ENCODE measurements at regions not wholly inside any gene's neighbourhood (a gene's known extent, or its start where the extent isn't known, plus 50 kb on each side); places are given as distances from the start of the nearest gene placed in this dataset.

GRCh38 chr12:39036105-39036504, 130.7 kb upstream of the CPNE8 start:
- TF ChIP-seq EP300 (IDR thresholded peaks at IDR 0.05; ENCODE audit: borderline replicate concordance) (no peak), FOXM1 (IDR thresholded peaks at IDR 0.05; ENCODE audit: borderline replicate concordance, low read depth) (no peak)
- TF ChIP-seq, protein P1, sequence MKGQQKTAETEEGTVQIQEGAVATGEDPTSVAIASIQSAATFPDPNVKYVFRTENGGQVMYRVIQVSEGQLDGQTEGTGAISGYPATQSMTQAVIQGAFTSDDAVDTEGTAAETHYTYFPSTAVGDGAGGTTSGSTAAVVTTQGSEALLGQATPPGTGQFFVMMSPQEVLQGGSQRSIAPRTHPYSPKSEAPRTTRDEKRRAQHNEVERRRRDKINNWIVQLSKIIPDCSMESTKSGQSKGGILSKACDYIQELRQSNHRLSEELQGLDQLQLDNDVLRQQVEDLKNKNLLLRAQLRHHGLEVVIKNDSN (IDR thresholded peaks at IDR 0.05), result no peak

- TF ChIP-seq EP300 (IDR thresholded peaks at IDR 0.05; ENCODE audit: borderline replicate concordance), result no peak
- no peak for TF ChIP-seq ZBTB7A (IDR thresholded peaks at IDR 0.05; ENCODE audit: low read depth)
- no peak for TF ChIP-seq MAX (IDR thresholded peaks at IDR 0.05)
- no peak for TF ChIP-seq REST (IDR thresholded peaks at IDR 0.05; ENCODE audit: low read depth)
- TF ChIP-seq RAD21 (IDR thresholded peaks at IDR 0.05; ENCODE audit: low read depth), result no peak
- no peak for TF ChIP-seq YY1 (IDR thresholded peaks at IDR 0.05; ENCODE audit: low read depth)
- TF ChIP-seq TCF12 (IDR thresholded peaks at IDR 0.05; ENCODE audit: low read depth), result no peak
- TF ChIP-seq FOXM1 (IDR thresholded peaks at IDR 0.05; ENCODE audit: borderline replicate concordance, low read depth), result no peak
- TF ChIP-seq NFIC (IDR thresholded peaks at IDR 0.05), result no peak
- TF ChIP-seq TAF1 (IDR thresholded peaks at IDR 0.05; ENCODE audit: low read depth), result no peak
- TF ChIP-seq, protein P1 (IDR thresholded peaks at IDR 0.05), result no peak
- no peak for TF ChIP-seq EGR1 (IDR thresholded peaks at IDR 0.05)
- TF ChIP-seq TEAD4 (IDR thresholded peaks at IDR 0.05), result no peak
- TF ChIP-seq CREB1 (IDR thresholded peaks at IDR 0.05; ENCODE audit: low read depth), result no peak
- no peak for TF ChIP-seq CEBPB (IDR thresholded peaks at IDR 0.05)
Measured at GRCh38 chr12:39033782-39034181, 128.4 kb upstream of the CPNE8 start.

DNA sequence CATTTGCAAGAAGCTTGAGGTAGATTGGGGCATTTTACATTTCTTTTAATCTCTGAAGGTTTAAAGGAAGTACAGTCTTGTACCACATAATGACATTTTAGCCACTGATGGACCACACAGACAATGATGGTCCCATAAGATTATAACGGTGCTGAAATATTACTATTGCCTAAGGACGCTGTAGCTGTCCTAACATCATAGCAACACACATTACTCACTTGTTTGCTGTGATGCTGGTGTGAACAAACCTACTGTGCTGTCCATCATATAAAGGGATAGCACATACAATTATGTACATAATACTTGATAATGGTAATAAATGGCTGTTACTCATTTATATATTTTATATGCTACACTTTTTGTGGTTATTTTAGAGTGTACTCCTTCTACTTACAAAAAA, 127.1 kb upstream of the CPNE8 start:
- TF ChIP-seq FOXM1 (IDR thresholded peaks at IDR 0.05; ENCODE audit: borderline replicate concordance, low read depth), result no peak
- TF ChIP-seq REST (IDR thresholded peaks at IDR 0.05; ENCODE audit: low read depth), result no peak
- no peak for TF ChIP-seq TAF1 (IDR thresholded peaks at IDR 0.05; ENCODE audit: low read depth)

- TF ChIP-seq EP300 (IDR thresholded peaks at IDR 0.05; ENCODE audit: borderline replicate concordance) (no peak), NFIC (IDR thresholded peaks at IDR 0.05) (no peak), ZBTB7A (IDR thresholded peaks at IDR 0.05; ENCODE audit: low read depth) (no peak), YY1 (IDR thresholded peaks at IDR 0.05; ENCODE audit: low read depth) (no peak), TAF1 (IDR thresholded peaks at IDR 0.05; ENCODE audit: low read depth) (no peak), TEAD4 (IDR thresholded peaks at IDR 0.05) (no peak), TCF12 (IDR thresholded peaks at IDR 0.05; ENCODE audit: low read depth) (no peak), EGR1 (IDR thresholded peaks at IDR 0.05) (no peak), REST (IDR thresholded peaks at IDR 0.05; ENCODE audit: low read depth) (no peak), CREB1 (IDR thresholded peaks at IDR 0.05; ENCODE audit: low read depth) (no peak), RAD21 (IDR thresholded peaks at IDR 0.05; ENCODE audit: low read depth) (no peak), MAX (IDR thresholded peaks at IDR 0.05) (no peak), CEBPB (IDR thresholded peaks at IDR 0.05) (no peak), FOXM1 (IDR thresholded peaks at IDR 0.05; ENCODE audit: borderline replicate concordance, low read depth) (no peak)
- TF ChIP-seq, protein P1 (IDR thresholded peaks at IDR 0.05), result no peak
Measured at GRCh38 chr12:39032034-39032433, 126.6 kb upstream of the CPNE8 start.
